ENCODE measurements at regions not wholly inside any gene's neighbourhood (a gene's known extent, or its start where the extent isn't known, plus 50 kb on each side); places are given as distances from the start of the nearest gene placed in this dataset.

- no peak for TF ChIP-seq CTCF (conservative IDR thresholded peaks at IDR 0.05; ENCODE audit: low read depth, low read length)
- no peak overlapping the region for H3K4me3 ChIP-seq (ENCODE audit: low read depth, low read length)
- no peak for DNase-seq (ENCODE audit: low read depth)
Measured at GRCh38 chrX:43003204-43003565, 225.2 kb upstream of the PPP1R2C start.

DNA sequence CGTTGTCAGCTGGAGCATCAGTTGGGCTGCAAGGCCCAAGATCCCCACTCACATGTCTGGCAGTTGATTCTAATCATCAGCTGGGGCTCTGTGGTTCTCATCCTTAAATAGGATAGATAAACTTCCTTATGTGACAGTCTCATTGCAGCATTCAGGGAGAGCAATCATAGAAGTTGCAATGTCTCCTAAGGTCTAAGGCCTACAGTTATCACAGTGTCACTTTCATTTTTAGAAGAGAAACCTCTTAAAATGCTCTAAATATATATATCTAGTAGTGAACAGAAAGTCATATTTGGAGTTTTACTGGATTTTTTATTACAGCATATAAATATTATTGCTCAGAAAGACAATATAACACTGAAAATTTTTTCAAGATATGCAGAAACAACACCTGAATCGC lies 226.0 kb upstream of the PPP1R2C start:
- no peak for TF ChIP-seq CTCF (conservative IDR thresholded peaks at IDR 0.05; ENCODE audit: low read depth, low read length)
- no peak overlapping the region for H3K4me3 ChIP-seq (ENCODE audit: low read depth, low read length)
- DNase-seq (ENCODE audit: low read depth): no peak

DNA sequence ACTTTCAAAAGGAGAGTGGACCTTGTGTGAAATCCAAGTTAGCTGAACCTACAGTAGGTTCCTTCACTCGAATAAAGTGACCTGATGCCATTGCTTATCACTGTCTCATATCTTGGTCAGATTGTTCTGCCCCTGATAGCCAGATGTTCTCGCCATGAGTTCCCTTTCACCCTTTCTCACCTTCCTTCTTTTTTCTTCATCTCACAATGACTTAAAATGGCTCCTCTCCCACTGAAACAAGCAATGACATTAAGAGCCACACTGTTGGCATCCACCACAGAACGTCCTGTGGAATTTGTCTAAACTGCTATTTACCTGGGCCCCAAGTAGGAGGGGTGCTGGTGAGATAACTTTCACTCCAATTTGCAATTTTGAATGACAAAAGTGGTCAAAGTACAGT lies 227.6 kb upstream of the PPP1R2C start:
- H3K4me3 ChIP-seq (ENCODE audit: low read depth, low read length): no peak overlapping the region
- TF ChIP-seq CTCF (conservative IDR thresholded peaks at IDR 0.05; ENCODE audit: low read depth, low read length): no peak

GRCh38 chrX:43008356-43008755 lies 230.4 kb upstream of the PPP1R2C start:
- TF ChIP-seq CTCF (conservative IDR thresholded peaks at IDR 0.05; ENCODE audit: low read depth, low read length): no peak
- H3K4me3 ChIP-seq (ENCODE audit: low read depth, low read length): no peak overlapping the region
- no peak for DNase-seq (ENCODE audit: low read depth)

More for the DNA sequence above, 227.6 kb upstream of the PPP1R2C start:
- DNase-seq (ENCODE audit: low read depth): no peak

GRCh38 chrX:43016021-43016420 lies 238.1 kb upstream of the PPP1R2C start:
- DNase-seq (ENCODE audit: low read depth): no peak
- H3K4me3 ChIP-seq (ENCODE audit: low read depth, low read length): no peak overlapping the region
- no peak for TF ChIP-seq CTCF (conservative IDR thresholded peaks at IDR 0.05; ENCODE audit: low read depth, low read length)

GRCh38 chrX:43018031-43018430 lies 240.1 kb upstream of the PPP1R2C start:
- TF ChIP-seq CTCF (conservative IDR thresholded peaks at IDR 0.05; ENCODE audit: low read depth, low read length): no peak
- DNase-seq (ENCODE audit: low read depth): no peak
- H3K4me3 ChIP-seq (ENCODE audit: low read depth, low read length): no peak overlapping the region

DNA sequence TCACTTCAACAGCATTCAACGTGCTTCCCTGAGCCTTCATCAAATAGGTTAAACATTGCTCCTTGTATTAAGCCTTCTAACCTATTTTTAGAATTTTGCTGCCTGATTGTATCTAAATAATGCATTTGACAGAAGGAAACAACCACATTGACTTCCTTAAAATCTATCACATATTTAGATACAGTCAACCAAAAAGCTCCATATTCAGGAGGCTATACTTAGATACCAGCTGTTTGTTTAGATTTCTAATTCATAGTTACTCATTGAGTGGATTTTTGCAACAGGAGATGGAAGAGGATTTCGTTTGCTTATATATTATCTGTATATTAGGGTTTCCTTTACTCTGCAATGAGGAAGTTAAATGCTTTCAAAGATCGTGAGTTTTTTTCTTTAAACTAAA lies 241.1 kb upstream of the PPP1R2C start:
- no peak for TF ChIP-seq CTCF (conservative IDR thresholded peaks at IDR 0.05; ENCODE audit: low read depth, low read length)
- DNase-seq (ENCODE audit: low read depth): no peak
- H3K4me3 ChIP-seq (ENCODE audit: low read depth, low read length): no peak overlapping the region

All from epithelial cell of proximal tubule (primary cell).